HepG2 (cell line): ENCODE measurements at regions not wholly inside any gene's neighbourhood (a gene's known extent, or its start where the extent isn't known, plus 50 kb on each side); places are given as distances from the start of the nearest gene placed in this dataset.

ENCODE experiments used
- ATAC-seq: fragments of 200-7000 bp; cut with Tn5 transposase; 3 replicates; pipeline ENCODE4 v1.9.1; 2020; ENCODE audit warnings: mild to moderate bottlenecking, moderate library complexity
- BruUV-seq: library from RNA; stranded (reverse); fragments of 400-500 nt; replicated peaks from 2 replicates; lab custom pipeline; 2021; lab: Mats Ljungman, UMichigan
- CTCF ChIA-PET: fragments of 300-600 bp; formaldehyde crosslinking; extraction: SDS; loops from one replicate; lab custom pipeline; 2021; ENCODE audit warnings: low total read pairs, inconsistent platforms, low intra/inter-chr PET ratio; lab: Yijun Ruan, JAX
- POLR2A ChIA-PET: fragments of 350-600 bp; sonication (Branson Sonifier 250); formaldehyde crosslinking; loops from one replicate; lab custom pipeline; 2020; ENCODE audit warnings: antibody characterized with exemption, inconsistent platforms; lab: Yijun Ruan, JAX
- DNase-seq: peaks from one replicate; pipeline ENCODE4 v3.0.0-alpha.2; 2015; ENCODE audit warnings: low spot score
- FAIRE-seq: peaks from 3 replicates; lab custom pipeline; 2011; peaks lifted over from hg19 to GRCh38; lab: Jason Lieb, UNC
- H2AFZ ChIP-seq: one replicate; pipeline ENCODE4 v1.6.1; 2011; ENCODE audit warnings: low read length, inconsistent platforms
- H3K27ac ChIP-seq: fragments of 300-600 bp; 3 replicates; pipeline ENCODE4 v1.8.0; 2011; ENCODE audit warnings: mixed run types, mild to moderate bottlenecking, mixed read lengths, low read length, inconsistent platforms; ENCODE audit not compliant: insufficient read depth; ENCODE audit errors: extremely low read length
- H3K27me3 ChIP-seq, 2 experiments: fragments of 200-600 bp in 1 of 2; 2 replicates in 1 of 2; 3 replicates in 1 of 2; pipeline versions ENCODE4 v1.6.0 to v1.8.0; 2011; ENCODE audit warnings: low read length in 2 of 2, mild to moderate bottlenecking in 2 of 2, moderate library complexity in 2 of 2, inconsistent platforms in 1 of 2; ENCODE audit not compliant: insufficient read depth in 2 of 2, control insufficient read depth in 1 of 2
- H3K36me3 ChIP-seq, 2 experiments: fragments of 200-600 bp in 1 of 2; replicated peaks in 1 of 2; 2 replicates in 1 of 2; 3 replicates in 1 of 2; pipeline versions ENCODE4 v1.5.1 to v1.8.0; 2011; ENCODE audit warnings: low read length in 2 of 2, inconsistent platforms in 1 of 2; ENCODE audit not compliant: insufficient read depth in 2 of 2, control insufficient read depth in 1 of 2
- H3K4me1 ChIP-seq: 2 replicates; pipeline ENCODE4 v1.5.1; 2012; ENCODE audit warnings: low read length, inconsistent platforms; ENCODE audit not compliant: insufficient read depth
- H3K4me2 ChIP-seq: 2 replicates; pipeline ENCODE4 v1.6.0; 2011; ENCODE audit warnings: low read depth, low read length, inconsistent platforms
- H3K4me3 ChIP-seq, 3 experiments: fragments of 200-600 bp in 1 of 3; sonication (generic), shearing (Covaris generic) in 1 of 3; replicated peaks in 1 of 3; 2 replicates each; pipeline ENCODE4 v1.5.1; 2011 to 2016; ENCODE audit warnings: low read length in 3 of 3, inconsistent platforms in 2 of 3, low read depth in 2 of 3, mild to moderate bottlenecking in 2 of 3, control low read depth in 1 of 3, mixed read lengths in 1 of 3; ENCODE audit not compliant: insufficient read depth in 1 of 3
- H3K79me2 ChIP-seq: one replicate; pipeline ENCODE4 v1.6.1; 2011; ENCODE audit warnings: low read length, inconsistent platforms; ENCODE audit not compliant: insufficient read depth
- H3K9ac ChIP-seq: 2 replicates; pipeline ENCODE4 v1.6.0; 2011; ENCODE audit warnings: mild to moderate bottlenecking, low read depth, low read length, inconsistent platforms; ENCODE audit not compliant: insufficient read depth
- H3K9me3 ChIP-seq: 2 replicates; pipeline ENCODE4 v1.5.1; 2012; ENCODE audit warnings: mild to moderate bottlenecking, low read length
- H4K20me1 ChIP-seq: 2 replicates; pipeline ENCODE4 v1.6.0; 2011; ENCODE audit warnings: inconsistent platforms, mild to moderate bottlenecking, low read length, moderate library complexity; ENCODE audit not compliant: insufficient read depth
- HNF4A ChIP-seq: sonication (generic); formaldehyde crosslinking; IDR thresholded peaks from 2 replicates; pipeline ENCODE4 v1.4.0; 2020; ENCODE audit warnings: missing genetic modification reagents
- MLXIP ChIP-seq: sonication (generic); formaldehyde crosslinking; IDR thresholded peaks from 2 replicates; pipeline ENCODE4 v1.9.0; 2021; ENCODE audit warnings: missing genetic modification reagents, borderline replicate concordance
- NFATC3 ChIP-seq: sonication (generic); formaldehyde crosslinking; IDR thresholded peaks from 2 replicates; pipeline ENCODE4 v1.5.1; 2020; ENCODE audit warnings: mild to moderate bottlenecking, missing genetic modification reagents
- ZBTB14 ChIP-seq: sonication (generic); formaldehyde crosslinking; IDR thresholded peaks from 2 replicates; pipeline ENCODE4 v1.4.0; 2020; ENCODE audit warnings: missing genetic modification reagents
- ZMAT3 ChIP-seq: sonication (generic); formaldehyde crosslinking; conservative IDR thresholded peaks from 2 replicates; pipeline ENCODE4 v1.7.0; 2021; ENCODE audit warnings: missing genetic modification reagents
- ZNF44 ChIP-seq: sonication (generic); formaldehyde crosslinking; IDR thresholded peaks from 2 replicates; pipeline ENCODE4 v1.5.1; 2020; ENCODE audit warnings: mild to moderate bottlenecking, missing genetic modification reagents
- ZNF772 ChIP-seq: sonication (generic); formaldehyde crosslinking; IDR thresholded peaks from 2 replicates; pipeline ENCODE4 v1.5.0; 2020; ENCODE audit warnings: mild to moderate bottlenecking, missing genetic modification reagents
- WGBS: methylation state at CpG from one replicate; pipeline ENCODE4 v1.1.6; 2017; ENCODE audit warnings: low lambda C conversion rate; 5-methylcytosine and 5-hydroxymethylcytosine counted together
- in situ Hi-C: cut with HindIII; loops from 2 replicates; pipeline ENCODE4 v1.10.0; 2017; ENCODE audit warnings: low pct_unique_long_range_greater_than_20kb; ENCODE audit not compliant: extremely low pct_ligation_motif_present
- intact Hi-C: fragments of 100-400 bp; cut with micrococcal nuclease; formaldehyde crosslinking; loops from one replicate; pipeline ENCODE4 v1.10.0; 2022; ENCODE audit not compliant: unreplicated experiment
- TF ChIP-seq, protein P1 (sequence below): IDR thresholded peaks from 2 replicates; pipeline ENCODE4 v1.6.1; 2016

DNA sequence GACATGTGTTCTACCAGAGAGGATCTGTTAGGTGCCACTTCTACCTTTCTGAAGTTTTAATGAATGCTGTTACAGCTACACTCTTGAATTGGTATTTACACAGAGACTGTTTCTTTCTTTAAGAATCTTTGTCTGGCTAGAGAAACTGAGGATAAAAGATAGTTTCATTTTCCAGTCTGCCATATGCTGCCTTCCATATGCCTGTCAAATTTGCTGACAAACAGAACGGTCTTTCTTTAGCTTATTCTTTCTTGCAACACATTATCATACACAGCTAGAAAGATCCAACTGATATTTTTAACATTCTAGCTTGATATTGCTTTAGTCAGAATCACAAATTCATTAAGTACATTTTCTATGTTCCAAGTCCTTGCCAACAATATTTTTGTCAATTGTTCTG lies 409.8 kb upstream of the CELF4 start:
- in situ Hi-C loops (no loop called here), intact Hi-C loops (no loop called here)
- Histone ChIP-seq H3K9me3 (no peaks in the 10 kb centered on the region), H3K27me3 (no peaks in the 10 kb centered on the region; a peak in 1 of 5 replicates), H3K36me3 (no peaks in the 10 kb centered on the region), H3K9ac (no peak overlapping the region), H3K4me1 (no peaks in the 10 kb centered on the region), H4K20me1 (no peaks in the 10 kb centered on the region), H3K4me2 (no peak overlapping the region), H3K27ac (no peak overlapping the region), H2AFZ (no peak overlapping the region), H3K4me3 (no peak overlapping the region), H3K79me2 (no peaks in the 10 kb centered on the region)
- ChIA-PET POLR2A (no interaction called here), CTCF (no interaction called here)
- TF ChIP-seq ZBTB14 (CRISPR knock-in tag) (no peak), HNF4A (CRISPR knock-in tag) (no peak), ZNF44 (CRISPR knock-in tag) (no peak), MLXIP (no peak), NFATC3 (CRISPR knock-in tag) (no peak), ZNF772 (no peak), ZMAT3 (CRISPR knock-in tag) (no peak)
- TF ChIP-seq, protein P1, sequence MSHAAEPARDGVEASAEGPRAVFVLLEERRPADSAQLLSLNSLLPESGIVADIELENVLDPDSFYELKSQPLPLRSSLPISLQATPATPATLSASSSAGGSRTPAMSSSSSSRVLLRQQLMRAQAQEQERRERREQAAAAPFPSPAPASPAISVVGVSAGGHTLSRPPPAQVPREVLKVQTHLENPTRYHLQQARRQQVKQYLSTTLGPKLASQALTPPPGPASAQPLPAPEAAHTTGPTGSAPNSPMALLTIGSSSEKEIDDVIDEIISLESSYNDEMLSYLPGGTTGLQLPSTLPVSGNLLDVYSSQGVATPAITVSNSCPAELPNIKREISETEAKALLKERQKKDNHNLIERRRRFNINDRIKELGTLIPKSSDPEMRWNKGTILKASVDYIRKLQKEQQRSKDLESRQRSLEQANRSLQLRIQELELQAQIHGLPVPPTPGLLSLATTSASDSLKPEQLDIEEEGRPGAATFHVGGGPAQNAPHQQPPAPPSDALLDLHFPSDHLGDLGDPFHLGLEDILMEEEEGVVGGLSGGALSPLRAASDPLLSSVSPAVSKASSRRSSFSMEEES (CRISPR knock-in tag), result no peak
- WGBS, result 7% methylated on average over 1 of the region's 1 CpG
- no peak for ATAC-seq
- FAIRE-seq, result no peak
- DNase-seq, result no peak
- no TSS peak for BruUV-seq
